ENCODE measurements at regions not wholly inside any gene's neighbourhood (a gene's known extent, or its start where the extent isn't known, plus 50 kb on each side); places are given as distances from the start of the nearest gene placed in this dataset.

GRCh38 chr22:48090332-48090672 is 1327.9 kb downstream of the TBC1D22A start:
- H3K4me3 ChIP-seq (ENCODE audit: low read depth, low read length): no peak overlapping the region
- TF ChIP-seq CTCF (IDR thresholded peaks at IDR 0.05; ENCODE audit: low read depth, low read length, missing control alignments): no peak
- DNase-seq (ENCODE audit: low read depth): no peak

DNA sequence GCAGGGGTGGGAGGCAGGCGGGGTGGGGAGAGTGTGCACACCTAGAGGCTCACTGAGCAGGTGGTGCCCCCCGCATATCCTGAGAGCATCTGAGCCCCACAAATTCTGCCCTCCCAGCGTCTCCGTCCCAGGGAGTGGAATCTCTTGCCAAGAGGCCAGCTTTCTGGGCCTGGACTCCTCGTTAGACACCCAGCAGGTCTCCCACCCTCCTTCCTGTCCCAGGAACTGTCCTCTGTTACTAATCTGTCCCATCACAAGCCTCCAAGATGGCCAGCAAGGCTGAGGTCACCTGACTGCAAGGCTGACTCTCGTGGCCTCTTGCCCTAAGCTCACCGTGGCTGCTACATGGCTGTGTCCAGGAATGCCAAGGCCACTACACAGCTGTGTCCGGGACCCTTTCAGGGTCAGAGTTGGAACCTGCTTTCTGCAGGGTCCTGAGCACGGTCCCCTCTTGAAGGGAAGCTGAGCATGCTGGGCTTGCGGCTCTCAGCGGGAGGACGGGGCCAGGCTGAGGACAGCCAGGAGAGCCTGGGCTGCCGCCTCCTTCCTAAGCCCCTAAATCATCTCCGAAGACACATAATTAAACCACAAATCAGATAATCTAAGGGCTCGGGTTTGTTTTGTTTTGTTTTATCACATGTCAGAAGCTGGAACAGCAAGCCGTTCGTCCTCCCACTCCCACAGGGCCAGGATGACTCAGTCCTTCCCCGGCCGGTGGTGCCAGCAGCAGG is 1327.3 kb downstream of the TBC1D22A start:
- DNase-seq (ENCODE audit: low read depth): no peak
- TF ChIP-seq CTCF (IDR thresholded peaks at IDR 0.05; ENCODE audit: low read depth, low read length, missing control alignments): no peak
- H3K4me3 ChIP-seq (ENCODE audit: low read depth, low read length): no peak overlapping the region

- no peak for DNase-seq (ENCODE audit: low read depth)
- TF ChIP-seq CTCF (IDR thresholded peaks at IDR 0.05; ENCODE audit: low read depth, low read length, missing control alignments): no peak
- H3K4me3 ChIP-seq (ENCODE audit: low read depth, low read length): no peak overlapping the region
Observed at GRCh38 chr22:48088926-48089536, 1326.6 kb downstream of the TBC1D22A start.

GRCh38 chr22:48088251-48088650 is 1325.8 kb downstream of the TBC1D22A start:
- no peak for TF ChIP-seq CTCF (IDR thresholded peaks at IDR 0.05; ENCODE audit: low read depth, low read length, missing control alignments)
- no peak for DNase-seq (ENCODE audit: low read depth)
- no peak overlapping the region for H3K4me3 ChIP-seq (ENCODE audit: low read depth, low read length)

DNA sequence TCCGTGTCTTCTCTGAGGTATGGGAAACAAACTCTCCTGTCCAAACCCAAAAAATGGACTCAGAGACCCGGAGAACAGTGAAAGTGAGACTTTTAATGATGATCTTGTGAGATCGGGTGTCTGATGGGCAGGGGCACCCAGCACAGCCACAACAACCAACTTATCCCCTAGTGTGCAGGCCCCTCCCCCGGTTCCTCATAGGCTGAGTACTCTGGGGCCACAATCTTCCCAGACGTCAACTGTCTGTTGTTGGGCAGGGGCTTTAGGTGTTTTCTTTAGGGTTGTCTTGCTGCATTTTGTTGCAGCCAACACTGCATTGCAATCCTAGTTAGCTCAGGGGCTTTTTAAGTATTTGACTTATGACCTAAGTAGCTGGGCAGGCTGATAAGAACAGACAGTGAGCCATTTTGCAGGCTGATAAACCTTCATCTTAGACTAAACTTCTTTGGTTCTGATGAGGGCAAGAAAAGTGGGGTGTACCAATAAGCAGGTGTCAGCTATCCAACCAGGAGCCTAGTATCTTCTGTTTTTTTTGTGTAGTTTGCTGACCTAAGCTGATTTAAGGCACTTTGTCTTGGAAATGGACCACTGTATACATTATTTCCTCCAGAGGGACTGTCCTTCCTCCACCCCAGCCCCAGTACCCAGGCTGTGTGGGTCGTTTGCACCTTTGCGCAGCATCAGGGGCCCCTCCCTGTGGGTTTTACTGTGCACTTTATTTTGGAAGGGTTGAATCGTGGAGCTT is 1323.6 kb downstream of the TBC1D22A start:
- H3K4me3 ChIP-seq (ENCODE audit: low read depth, low read length): no peak overlapping the region
- DNase-seq (ENCODE audit: low read depth): no peak
- TF ChIP-seq CTCF (IDR thresholded peaks at IDR 0.05; ENCODE audit: low read depth, low read length, missing control alignments): no peak

DNA sequence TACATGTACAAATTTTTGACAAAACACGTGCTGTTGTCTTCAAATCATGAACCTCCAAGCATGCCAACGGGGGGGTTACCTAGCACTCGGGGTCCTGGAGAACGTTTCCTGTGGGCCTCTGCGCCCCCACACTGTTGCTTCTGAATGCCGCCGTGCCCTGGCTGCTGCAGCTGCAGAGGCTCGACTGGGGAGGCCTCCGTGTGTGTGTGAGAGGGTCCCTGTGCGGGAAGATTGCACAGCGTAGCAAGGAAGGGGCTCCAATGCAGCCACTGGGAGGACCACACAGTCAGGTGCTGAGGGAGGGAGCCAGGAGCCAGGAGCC is 1322.2 kb downstream of the TBC1D22A start:
- H3K4me3 ChIP-seq (ENCODE audit: low read depth, low read length): no peak overlapping the region
- no peak for DNase-seq (ENCODE audit: low read depth)
- TF ChIP-seq CTCF (IDR thresholded peaks at IDR 0.05; ENCODE audit: low read depth, low read length, missing control alignments): no peak
